Cardiac muscle cell (in vitro differentiated cells and primary cell): ENCODE measurements at regions not wholly inside any gene's neighbourhood (a gene's known extent, or its start where the extent isn't known, plus 50 kb on each side); places are given as distances from the start of the nearest gene placed in this dataset.

Source experiments
- DNase-seq, 2 donors: peaks; one replicate each; pipeline versions ENCODE4 v3.0.0 to v3.0.0-alpha.2; 2010 to 2017; ENCODE audit warnings: low read depth in 1 of 2, low spot score in 1 of 2
- H3K27ac ChIP-seq: fragments of 200-600 bp; sonication (generic); 2 replicates; pipeline ENCODE4 v1.5.1; 2016
- H3K27me3 ChIP-seq: fragments of 200-600 bp; sonication (generic); 2 replicates; pipeline ENCODE4 v1.6.0; 2016; ENCODE audit warnings: control low read depth
- H3K36me3 ChIP-seq: fragments of 200-600 bp; sonication (generic); 2 replicates; pipeline ENCODE4 v1.5.1; 2016; ENCODE audit warnings: control low read depth
- H3K4me1 ChIP-seq: fragments of 200-600 bp; sonication (generic); 2 replicates; pipeline ENCODE4 v1.8.1; 2017; ENCODE audit warnings: low read depth, mild to moderate bottlenecking, mixed run types
- H3K4me3 ChIP-seq: fragments of 200-600 bp; sonication (generic); 2 replicates; pipeline ENCODE4 v1.5.1; 2016; ENCODE audit warnings: mild to moderate bottlenecking
- H3K9me3 ChIP-seq: fragments of 200-600 bp; sonication (generic); 2 replicates; pipeline ENCODE4 v1.5.1; 2017; ENCODE audit warnings: low read depth, mild to moderate bottlenecking, control low read depth
- CTCF ChIP-seq: IDR thresholded peaks from 2 replicates; pipeline ENCODE4 v1.5.1; 2012; ENCODE audit warnings: low read depth, mild to moderate bottlenecking, low read length

DNA sequence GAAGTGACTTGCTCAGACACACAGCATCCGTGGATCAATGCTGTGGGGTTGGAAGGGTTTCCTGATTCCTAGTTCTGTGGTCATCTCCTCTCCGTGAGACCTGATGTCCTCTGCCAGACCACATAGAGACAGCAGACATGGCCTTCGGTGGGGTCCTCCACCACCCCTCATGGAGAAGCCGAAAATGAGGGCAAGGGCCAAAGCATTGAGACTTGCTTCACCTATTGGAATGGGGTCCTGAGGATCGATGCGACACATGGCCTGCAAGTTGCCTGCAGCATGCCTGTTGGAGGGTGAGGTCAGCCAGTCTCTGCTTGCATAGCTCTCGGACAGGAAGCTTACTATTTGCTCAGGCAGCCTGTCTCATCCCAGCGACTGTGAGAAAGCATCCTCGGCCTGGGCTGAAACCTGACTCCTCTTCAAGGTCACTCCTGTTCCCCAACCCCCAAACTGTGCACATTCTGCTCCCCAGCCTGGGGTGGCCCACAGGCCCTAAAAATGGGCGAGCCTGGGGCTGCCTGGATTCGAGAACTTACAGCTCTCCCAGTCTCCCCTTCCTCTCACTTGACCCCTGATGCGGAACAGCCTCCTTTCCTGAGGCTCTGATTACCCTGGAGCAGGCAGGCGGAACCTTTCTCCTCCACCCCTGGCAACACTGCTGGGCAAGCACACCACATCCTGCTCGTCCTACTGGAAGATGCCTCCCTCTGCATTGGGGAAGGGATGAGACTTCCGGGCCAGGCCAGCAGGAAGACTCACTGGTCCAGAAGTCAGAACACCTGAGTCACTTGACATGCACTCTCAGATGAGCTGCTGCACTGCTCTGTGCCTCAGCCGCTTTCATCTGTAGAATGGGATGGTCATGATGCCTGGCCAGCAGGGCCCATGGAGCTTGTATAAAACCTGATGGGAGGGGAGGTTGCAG, 186.9 kb downstream of the RGS3 start:
- H3K9me3 ChIP-seq = no peaks in the 10 kb centered on the region
- no peak overlapping the region for H3K27ac ChIP-seq
- no peak overlapping the region for H3K4me3 ChIP-seq
- no peaks in the 10 kb centered on the region for H3K36me3 ChIP-seq
- DNase-seq = no peak
- H3K27me3 ChIP-seq = peaks cover 3% of the 10 kb centered on the region
- peaks cover 16% of the 10 kb centered on the region for H3K4me1 ChIP-seq
- no peak for TF ChIP-seq CTCF

DNA sequence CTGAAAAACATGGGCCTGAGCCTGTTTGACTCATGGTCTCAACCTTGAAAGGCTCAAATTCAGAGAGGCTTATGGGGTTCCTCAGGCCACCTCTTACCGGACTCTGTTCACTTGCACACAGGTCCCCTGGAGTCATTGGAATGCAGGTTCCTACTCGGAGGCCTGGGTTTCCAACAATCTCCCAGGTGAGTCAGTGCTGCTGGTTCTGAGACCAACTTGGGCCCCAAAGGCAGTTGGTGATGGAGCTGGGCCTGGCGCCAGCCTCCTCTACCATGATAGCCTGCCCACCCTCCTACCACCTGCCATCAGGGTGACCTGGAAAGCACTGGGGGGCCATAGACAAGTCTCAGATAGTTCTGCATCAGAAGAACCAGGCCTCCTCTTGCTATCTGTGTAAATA, 188.4 kb downstream of the RGS3 start:
- Histone ChIP-seq H3K36me3 (no peaks in the 10 kb centered on the region), H3K9me3 (no peaks in the 10 kb centered on the region), H3K27me3 (no peaks in the 10 kb centered on the region), H3K4me1 (peaks cover 16% of the 10 kb centered on the region), H3K4me3 (no peak overlapping the region), H3K27ac (no peak overlapping the region)
- TF ChIP-seq CTCF = no peak
- DNase-seq = no peak

- Histone ChIP-seq H3K9me3 (no peaks in the 10 kb centered on the region), H3K4me1 (peaks cover 16% of the 10 kb centered on the region), H3K36me3 (no peaks in the 10 kb centered on the region), H3K27me3 (no peaks in the 10 kb centered on the region), H3K4me3 (no peak overlapping the region), H3K27ac (no peak overlapping the region)
- TF ChIP-seq CTCF = no peak
- DNase-seq = no peak
Measured at GRCh38 chr9:113652355-113653152, 189.0 kb downstream of the RGS3 start.

GRCh38 chr9:113653746-113654604, 190.4 kb downstream of the RGS3 start:
- no peak for TF ChIP-seq CTCF
- Histone ChIP-seq H3K4me3 (no peak overlapping the region), H3K36me3 (no peaks in the 10 kb centered on the region), H3K4me1 (peaks cover 17% of the 10 kb centered on the region), H3K9me3 (no peaks in the 10 kb centered on the region), H3K27ac (no peak overlapping the region), H3K27me3 (no peaks in the 10 kb centered on the region)
- DNase-seq = no peak
